Tibial nerve (tissue), 3 donors: ENCODE measurements at regions not wholly inside any gene's neighbourhood (a gene's known extent, or its start where the extent isn't known, plus 50 kb on each side); places are given as distances from the start of the nearest gene placed in this dataset.

ENCODE experiments used
- CTCF ChIP-seq, 5 experiments: fragments of 200-600 bp in 3 of 5; fragments of 450-650 bp in 2 of 5; sonication (generic) in 3 of 5; IDR thresholded peaks; one replicate each; pipeline ENCODE4 v1.5.1; 2016 to 2019; ENCODE audit warnings: antibody characterized with exemption in 5 of 5, mild to moderate bottlenecking in 3 of 5, moderate library complexity in 2 of 5
- POLR2A ChIP-seq, 2 donors: fragments of 450-650 bp; IDR thresholded peaks; one replicate each; pipeline ENCODE4 v1.6.1; 2017; ENCODE audit warnings: antibody characterized with exemption in 2 of 2, mild to moderate bottlenecking in 2 of 2, moderate library complexity in 2 of 2

GRCh38 chrY:7821295-7822035, 909.9 kb upstream of the AMELY start:
- TF ChIP-seq CTCF (IDR thresholded peaks at IDR 0.05) (no peak), POLR2A (IDR thresholded peaks at IDR 0.05) (no peak)
